SU-DHL-6 (cell line): ENCODE measurements at regions not wholly inside any gene's neighbourhood (a gene's known extent, or its start where the extent isn't known, plus 50 kb on each side); places are given as distances from the start of the nearest gene placed in this dataset.

Experiments
- EZH2phosphoT487 ChIP-seq: fragments of 200-600 bp; sonication (generic), shearing (Covaris generic); conservative IDR thresholded peaks from 2 replicates; pipeline ENCODE4 v1.6.1; 2018; ENCODE audit warnings: mild to moderate bottlenecking, antibody characterized with exemption, low read length, moderate library complexity, mixed read lengths
- TF ChIP-seq, protein P1 (sequence below): fragments of 200-600 bp; sonication (generic); IDR thresholded peaks from one replicate; pipeline ENCODE4 v1.5.1; 2017; ENCODE audit warnings: antibody characterized with exemption, mild to moderate bottlenecking, low read length, moderate library complexity; ENCODE audit not compliant: insufficient read depth, poor library complexity, severe bottlenecking

DNA sequence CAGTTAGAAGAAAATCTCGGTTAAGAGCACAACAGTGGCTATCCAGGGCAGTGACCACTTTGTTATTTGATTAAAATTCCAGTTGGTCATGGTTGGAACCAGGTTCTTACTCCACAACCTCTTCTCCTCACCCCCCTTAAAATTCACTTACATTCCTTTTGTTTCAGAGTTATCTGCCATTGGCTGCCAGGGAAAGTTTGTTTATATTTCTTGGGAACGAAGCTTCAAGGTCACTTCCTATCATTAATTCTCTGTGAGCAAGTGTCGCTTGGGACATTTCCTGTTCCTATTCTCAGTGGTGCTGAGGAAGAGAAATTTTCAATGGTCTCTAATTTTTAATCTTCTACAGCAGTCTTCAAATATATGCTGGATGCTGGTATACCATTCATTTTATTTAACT lies 121.1 kb upstream of the COL21A1 start:
- TF ChIP-seq, protein P1, sequence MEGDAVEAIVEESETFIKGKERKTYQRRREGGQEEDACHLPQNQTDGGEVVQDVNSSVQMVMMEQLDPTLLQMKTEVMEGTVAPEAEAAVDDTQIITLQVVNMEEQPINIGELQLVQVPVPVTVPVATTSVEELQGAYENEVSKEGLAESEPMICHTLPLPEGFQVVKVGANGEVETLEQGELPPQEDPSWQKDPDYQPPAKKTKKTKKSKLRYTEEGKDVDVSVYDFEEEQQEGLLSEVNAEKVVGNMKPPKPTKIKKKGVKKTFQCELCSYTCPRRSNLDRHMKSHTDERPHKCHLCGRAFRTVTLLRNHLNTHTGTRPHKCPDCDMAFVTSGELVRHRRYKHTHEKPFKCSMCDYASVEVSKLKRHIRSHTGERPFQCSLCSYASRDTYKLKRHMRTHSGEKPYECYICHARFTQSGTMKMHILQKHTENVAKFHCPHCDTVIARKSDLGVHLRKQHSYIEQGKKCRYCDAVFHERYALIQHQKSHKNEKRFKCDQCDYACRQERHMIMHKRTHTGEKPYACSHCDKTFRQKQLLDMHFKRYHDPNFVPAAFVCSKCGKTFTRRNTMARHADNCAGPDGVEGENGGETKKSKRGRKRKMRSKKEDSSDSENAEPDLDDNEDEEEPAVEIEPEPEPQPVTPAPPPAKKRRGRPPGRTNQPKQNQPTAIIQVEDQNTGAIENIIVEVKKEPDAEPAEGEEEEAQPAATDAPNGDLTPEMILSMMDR, result no peak
- TF ChIP-seq EZH2phosphoT487, result no peak
